Astrocyte (in vitro differentiated cells and primary cell): ENCODE measurements at regions not wholly inside any gene's neighbourhood (a gene's known extent, or its start where the extent isn't known, plus 50 kb on each side); places are given as distances from the start of the nearest gene placed in this dataset.
A peak's percentile ranks its signal among the peaks of the same experiment; 100 is the strongest.

Source experiments
- DNase-seq: peaks from one replicate; pipeline ENCODE4 v3.0.0-alpha.2; 2010; ENCODE audit warnings: low read depth
- FAIRE-seq: peaks from 2 replicates; lab custom pipeline; 2011; peaks lifted over from hg19 to GRCh38; lab: Jason Lieb, UNC
- H2AFZ ChIP-seq: 2 replicates; pipeline ENCODE4 v1.6.0; 2012; ENCODE audit warnings: low read depth, low read length, inconsistent platforms
- H3K27ac ChIP-seq: 2 replicates; pipeline ENCODE4 v1.5.1; 2011; ENCODE audit warnings: low read depth, low read length, inconsistent platforms
- H3K27me3 ChIP-seq: 2 replicates; pipeline ENCODE4 v1.6.0; 2011; ENCODE audit warnings: low read length, inconsistent platforms; ENCODE audit not compliant: insufficient read depth
- H3K36me3 ChIP-seq: 2 replicates; pipeline ENCODE4 v1.5.1; 2011; ENCODE audit warnings: low read length, inconsistent platforms; ENCODE audit not compliant: insufficient read depth
- H3K4me1 ChIP-seq: 2 replicates; pipeline ENCODE4 v1.5.1; 2011; ENCODE audit warnings: low read length, inconsistent platforms; ENCODE audit not compliant: insufficient read depth
- H3K4me2 ChIP-seq: 2 replicates; pipeline ENCODE4 v1.6.0; 2012; ENCODE audit warnings: low read length, inconsistent platforms
- H3K4me3 ChIP-seq: 2 replicates; pipeline ENCODE4 v1.5.1; 2011; ENCODE audit warnings: low read depth, mild to moderate bottlenecking, low read length, inconsistent platforms; ENCODE audit not compliant: insufficient read depth
- H3K79me2 ChIP-seq: 2 replicates; pipeline ENCODE4 v1.6.0; 2012; ENCODE audit warnings: mild to moderate bottlenecking, low read length, inconsistent platforms; ENCODE audit not compliant: insufficient read depth
- H3K9ac ChIP-seq: 2 replicates; pipeline ENCODE4 v1.6.0; 2012; ENCODE audit warnings: mild to moderate bottlenecking, low read length, inconsistent platforms
- H3K9me3 ChIP-seq: 2 replicates; pipeline ENCODE4 v1.5.1; 2012; ENCODE audit warnings: low read depth, mild to moderate bottlenecking, low read length, inconsistent platforms; ENCODE audit not compliant: insufficient read depth
- H4K20me1 ChIP-seq: 2 replicates; pipeline ENCODE4 v1.6.0; 2012; ENCODE audit warnings: low read length, inconsistent platforms; ENCODE audit not compliant: insufficient read depth
- H3K27ac Mint-ChIP-seq: one replicate; pipeline ENCODE4 v1.8.0; 2021; ENCODE audit warnings: mild to moderate bottlenecking, mixed read lengths; ENCODE audit not compliant: unreplicated experiment
- H3K27me3 Mint-ChIP-seq: one replicate; pipeline ENCODE4 v1.8.0; 2021; ENCODE audit warnings: low read depth, mixed read lengths; ENCODE audit not compliant: unreplicated experiment
- H3K36me3 Mint-ChIP-seq: one replicate; pipeline ENCODE4 v1.8.0; 2021; ENCODE audit warnings: low read depth, mixed read lengths; ENCODE audit not compliant: unreplicated experiment
- H3K4me1 Mint-ChIP-seq: one replicate; pipeline ENCODE4 v1.8.0; 2021; ENCODE audit warnings: low read depth, mixed read lengths; ENCODE audit not compliant: unreplicated experiment
- H3K4me3 Mint-ChIP-seq: one replicate; pipeline ENCODE4 v1.8.0; 2021; ENCODE audit warnings: mild to moderate bottlenecking, moderate library complexity, mixed read lengths; ENCODE audit not compliant: unreplicated experiment
- H3K9me3 Mint-ChIP-seq: one replicate; pipeline ENCODE4 v1.8.0; 2021; ENCODE audit warnings: mild to moderate bottlenecking, mixed read lengths; ENCODE audit not compliant: unreplicated experiment
- CTCF ChIP-seq: IDR thresholded peaks from 2 replicates; pipeline ENCODE4 v1.5.1; 2011; ENCODE audit warnings: low read depth, mild to moderate bottlenecking, inconsistent platforms, low read length, moderate library complexity; ENCODE audit not compliant: insufficient read depth
- EZH2 ChIP-seq: IDR thresholded peaks from 2 replicates; pipeline ENCODE4 v1.6.1; 2012; ENCODE audit warnings: mild to moderate bottlenecking, low read length, inconsistent platforms; ENCODE audit not compliant: insufficient read depth

DNA sequence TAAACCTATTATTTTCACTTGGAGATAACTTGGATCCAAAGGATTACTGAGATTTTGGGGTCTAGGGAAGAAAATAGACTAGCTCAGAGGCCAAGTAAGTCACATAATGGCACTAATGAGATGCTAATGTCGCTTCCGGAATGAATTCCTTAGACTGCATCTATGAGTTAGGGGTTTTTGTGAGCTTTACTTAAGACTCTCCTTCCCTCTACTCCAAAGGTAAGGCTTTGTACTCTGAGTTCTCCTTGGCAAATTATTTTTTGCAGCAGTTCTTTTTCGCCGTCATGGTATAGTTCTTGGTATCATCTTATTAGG lies 143.9 kb upstream of the KLF14 start:
- no peak for DNase-seq
- H4K20me1 ChIP-seq = peaks cover 91% of the 10 kb centered on the region
- no peak for FAIRE-seq
- H3K4me3 ChIP-seq = no peak overlapping the region
- peaks cover 85% of the 10 kb centered on the region for H3K36me3 ChIP-seq
- Mint-ChIP-seq H3K9me3 (no peaks in the 10 kb centered on the region), H3K27me3 (no peaks in the 10 kb centered on the region), H3K27ac (no peak overlapping the region), H3K4me1 (peaks cover 56% of the 10 kb centered on the region), H3K36me3 (peaks cover 39% of the 10 kb centered on the region), H3K4me3 (no peak overlapping the region)
- no peak overlapping the region for H2AFZ ChIP-seq
- H3K79me2 ChIP-seq = peaks cover 97% of the 10 kb centered on the region
- TF ChIP-seq CTCF = no peak
- TF ChIP-seq EZH2 = no peak
- H3K4me1 ChIP-seq = peaks cover 9% of the 10 kb centered on the region
- H3K9ac ChIP-seq = no peak overlapping the region
- peak overlapping the region; percentile 8 for H3K27ac ChIP-seq
- H3K9me3 ChIP-seq = no peaks in the 10 kb centered on the region
- H3K4me2 ChIP-seq = no peak overlapping the region
- no peaks in the 10 kb centered on the region for H3K27me3 ChIP-seq

DNA sequence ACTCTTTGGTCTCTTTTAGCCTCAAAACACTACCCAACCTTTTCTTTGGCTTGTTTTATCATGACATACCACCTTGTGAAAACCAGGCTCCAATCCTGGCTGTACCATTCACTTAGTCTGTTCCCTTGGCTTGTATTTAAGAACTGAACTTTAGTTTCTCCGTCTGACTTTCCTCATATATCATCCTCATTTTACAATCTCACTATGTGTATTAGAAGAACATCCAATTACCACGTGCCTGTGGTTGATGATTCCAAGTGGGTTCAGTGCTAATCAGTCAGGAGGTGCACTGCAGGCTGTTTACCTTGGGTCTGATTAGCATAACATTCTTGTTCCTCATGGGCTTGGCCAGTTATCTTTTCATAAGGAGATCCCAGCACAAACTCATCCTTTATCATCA lies 144.8 kb upstream of the KLF14 start:
- DNase-seq = peak; percentile 61
- Mint-ChIP-seq H3K9me3 (no peaks in the 10 kb centered on the region), H3K27ac (peak overlapping the region; percentile 30), H3K4me3 (no peak overlapping the region), H3K4me1 (peaks cover 56% of the 10 kb centered on the region), H3K27me3 (no peaks in the 10 kb centered on the region), H3K36me3 (peaks cover 43% of the 10 kb centered on the region)
- H3K4me1 ChIP-seq = peaks cover 9% of the 10 kb centered on the region
- H3K27ac ChIP-seq = peak overlapping the region; percentile 24
- H3K36me3 ChIP-seq = peaks cover 82% of the 10 kb centered on the region
- peaks cover 96% of the 10 kb centered on the region for H3K79me2 ChIP-seq
- H3K4me3 ChIP-seq = no peak overlapping the region
- peak overlapping the region; percentile 0 for H3K9ac ChIP-seq
- TF ChIP-seq CTCF = no peak
- no peak for TF ChIP-seq EZH2
- no peaks in the 10 kb centered on the region for H3K9me3 ChIP-seq
- H3K4me2 ChIP-seq = peak overlapping the region; percentile 2
- H3K27me3 ChIP-seq = no peaks in the 10 kb centered on the region
- H2AFZ ChIP-seq = no peak overlapping the region
- H4K20me1 ChIP-seq = peaks cover 85% of the 10 kb centered on the region
- no peak for FAIRE-seq

- H3K4me1 Mint-ChIP-seq = peaks cover 53% of the 10 kb centered on the region
- Histone ChIP-seq H3K9ac (no peak overlapping the region), H3K36me3 (peaks cover 82% of the 10 kb centered on the region), H2AFZ (no peak overlapping the region), H3K4me1 (peaks cover 9% of the 10 kb centered on the region), H4K20me1 (peaks cover 85% of the 10 kb centered on the region), H3K9me3 (no peaks in the 10 kb centered on the region), H3K27me3 (no peaks in the 10 kb centered on the region), H3K4me2 (peak overlapping the region; percentile 2), H3K4me3 (no peak overlapping the region), H3K27ac (peak overlapping the region; percentile 24), H3K79me2 (peaks cover 96% of the 10 kb centered on the region)
- FAIRE-seq (no peak), DNase-seq (no peak)
- H3K27me3 Mint-ChIP-seq = no peaks in the 10 kb centered on the region
- peaks cover 44% of the 10 kb centered on the region for H3K36me3 Mint-ChIP-seq
- no peak for TF ChIP-seq CTCF
- TF ChIP-seq EZH2 = no peak
- no peak overlapping the region for H3K4me3 Mint-ChIP-seq
- peak overlapping the region; percentile 30 for H3K27ac Mint-ChIP-seq
- no peaks in the 10 kb centered on the region for H3K9me3 Mint-ChIP-seq
Measured at GRCh38 chr7:130879191-130879590, 145.2 kb upstream of the KLF14 start.
